A549 (cell line): ENCODE measurements at regions not wholly inside any gene's neighbourhood (a gene's known extent, or its start where the extent isn't known, plus 50 kb on each side); places are given as distances from the start of the nearest gene placed in this dataset.

Experiments used
- BHLHE40 ChIP-seq: IDR thresholded peaks from 2 replicates; pipeline ENCODE4 v1.6.1; 2012; ENCODE audit warnings: low read depth, low read length, inconsistent platforms
- CBX2 ChIP-seq: fragments of 200-600 bp; sonication (generic); IDR thresholded peaks from 2 replicates; pipeline ENCODE4 v1.6.1; 2016; ENCODE audit warnings: low read depth, mild to moderate bottlenecking, borderline replicate concordance
- CHD2 ChIP-seq: fragments of 150-350 bp; IDR thresholded peaks from 2 replicates; pipeline ENCODE4 v1.6.1; 2014; ENCODE audit warnings: low read length; ENCODE audit not compliant: partially characterized antibody
- CHD4 ChIP-seq: fragments of 200-600 bp; sonication (generic); IDR thresholded peaks from 2 replicates; pipeline ENCODE4 v1.6.1; 2016; ENCODE audit warnings: antibody characterized with exemption, mild to moderate bottlenecking, borderline replicate concordance
- CTCF ChIP-seq: fragments of >200 bp; sonication (Bioruptor Twin); formaldehyde crosslinking; IDR thresholded peaks from 3 replicates; pipeline ENCODE4 v1.5.1; 2016
- FOSB ChIP-seq: fragments of 250-450 bp; sonication (Bioruptor Pico); IDR thresholded peaks from 2 replicates; pipeline ENCODE4 v1.5.0; 2020; ENCODE audit warnings: mild to moderate bottlenecking, moderate library complexity
- MAZ ChIP-seq: fragments of 150-350 bp; IDR thresholded peaks from 2 replicates; pipeline ENCODE4 v1.6.1; 2014; ENCODE audit warnings: antibody characterized with exemption, low read depth, low read length, borderline replicate concordance
- NPAS2 ChIP-seq: fragments of 250-450 bp; sonication (Bioruptor Pico); IDR thresholded peaks from 2 replicates; pipeline ENCODE4 v1.8.0; 2022; ENCODE audit warnings: mild to moderate bottlenecking, moderate library complexity, borderline replicate concordance
- POLR2A ChIP-seq: IDR thresholded peaks from 2 replicates; pipeline ENCODE4 v1.6.1; 2012; ENCODE audit warnings: mild to moderate bottlenecking, low read length
- RAD21 ChIP-seq, 2 experiments: fragments of >200 bp in 1 of 2; sonication (Bioruptor Twin) in 1 of 2; formaldehyde crosslinking in 1 of 2; IDR thresholded peaks in 1 of 2; conservative IDR thresholded peaks in 1 of 2; 2 replicates in 1 of 2; 3 replicates in 1 of 2; pipeline ENCODE4 v1.6.1; 2012 to 2018; ENCODE audit warnings: inconsistent platforms in 1 of 2
- RCOR1 ChIP-seq: fragments of 150-350 bp; IDR thresholded peaks from 2 replicates; pipeline ENCODE4 v1.6.1; 2014; ENCODE audit warnings: antibody characterized with exemption, low read length, low read depth
- REST ChIP-seq: fragments of 200-600 bp; sonication (generic); IDR thresholded peaks from 2 replicates; pipeline ENCODE4 v1.6.1; 2016; ENCODE audit warnings: antibody characterized with exemption, mild to moderate bottlenecking, moderate library complexity
- RFX5 ChIP-seq: fragments of 450-650 bp; IDR thresholded peaks from 2 replicates; pipeline ENCODE4 v1.7.1; 2014; ENCODE audit warnings: antibody characterized with exemption, mild to moderate bottlenecking, moderate library complexity

DNA sequence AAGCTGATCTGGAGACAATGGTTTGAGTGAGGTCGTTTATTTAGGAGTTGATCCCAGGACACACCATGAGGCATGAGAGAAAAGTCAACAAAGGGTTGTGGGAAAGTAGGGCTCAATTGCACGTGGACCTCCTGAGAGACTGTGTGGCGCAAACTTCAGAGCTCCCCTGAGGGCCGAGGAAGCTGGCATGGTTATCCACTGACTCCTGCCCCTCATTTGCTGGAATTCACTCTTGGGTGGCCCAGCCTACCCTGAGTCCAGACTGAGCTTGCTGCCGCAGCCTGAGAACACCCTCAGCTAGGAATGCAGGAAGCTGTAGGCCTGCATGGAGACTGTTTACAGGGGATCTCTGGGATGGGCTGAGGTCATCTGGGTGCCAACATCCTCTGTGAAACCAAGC lies 301.0 kb downstream of the RWDD3 start:
- TF ChIP-seq RFX5 (no peak), POLR2A (no peak), CBX2 (no peak), RCOR1 (no peak), REST (no peak), CHD4 (no peak), BHLHE40 (no peak), NPAS2 (CRISPR knock-in tag) (no peak), CTCF (no peak), MAZ (no peak), CHD2 (no peak), RAD21 (conservative IDR thresholded peaks at IDR 0.05 in 1 of 2, IDR thresholded peaks at IDR 0.05 in 1 of 2) (no peak), FOSB (CRISPR knock-in tag) (no peak)
